Panc1 (cell line): ENCODE measurements at regions not wholly inside any gene's neighbourhood (a gene's known extent, or its start where the extent isn't known, plus 50 kb on each side); places are given as distances from the start of the nearest gene placed in this dataset.

ENCODE experiments used
- ATAC-seq: fragments of 200-7000 bp; cut with Tn5 transposase; 2 replicates; pipeline ENCODE4 v1.9.1; 2020; ENCODE audit warnings: mild to moderate bottlenecking, moderate library complexity
- BruUV-seq: library from RNA; stranded (reverse); fragments of 400-500 nt; replicated peaks from 2 replicates; lab custom pipeline; 2021; lab: Mats Ljungman, UMichigan
- CTCF ChIA-PET: fragments of 300-600 bp; sonication (Branson Sonifier 250); formaldehyde crosslinking; loops from one replicate; lab custom pipeline; 2022; ENCODE audit warnings: antibody characterized with exemption; lab: Charles Lee
- POLR2A ChIA-PET: fragments of 300-600 bp; sonication (Branson Sonifier 250); formaldehyde crosslinking; loops from one replicate; lab custom pipeline; 2022; ENCODE audit warnings: antibody characterized with exemption; lab: Charles Lee
- DNase-seq: peaks from one replicate; pipeline ENCODE4 v3.0.0-alpha.2; 2010; ENCODE audit warnings: low read depth, low spot score
- H3K27ac ChIP-seq: 2 replicates; pipeline ENCODE4 v1.5.1; 2011; ENCODE audit warnings: mild to moderate bottlenecking, low read length, inconsistent platforms
- H3K27me3 ChIP-seq: fragments of 200-500 bp; sonication (Bioruptor generic); 2 replicates; pipeline ENCODE4 v1.6.0; 2014; ENCODE audit warnings: low read length, inconsistent platforms; ENCODE audit not compliant: control insufficient read depth, insufficient read depth
- H3K36me3 ChIP-seq: fragments of 200-500 bp; sonication (Bioruptor generic); 2 replicates; pipeline ENCODE4 v1.5.1; 2014; ENCODE audit warnings: inconsistent platforms, mild to moderate bottlenecking, low read length, moderate library complexity; ENCODE audit not compliant: control insufficient read depth, insufficient read depth
- H3K4me1 ChIP-seq: 2 replicates; pipeline ENCODE4 v1.5.1; 2011; ENCODE audit warnings: inconsistent platforms, mild to moderate bottlenecking, low read length, moderate library complexity; ENCODE audit not compliant: control insufficient read depth, insufficient read depth
- H3K4me3 ChIP-seq, 2 experiments: 2 replicates each; pipeline ENCODE4 v1.5.1; 2011 to 2012; ENCODE audit warnings: low read depth in 2 of 2, low read length in 2 of 2, mild to moderate bottlenecking in 2 of 2, inconsistent platforms in 1 of 2, moderate library complexity in 1 of 2
- H3K9me3 ChIP-seq: fragments of 200-500 bp; sonication (Bioruptor generic); 2 replicates; pipeline ENCODE4 v1.5.1; 2014; ENCODE audit warnings: low read depth, mild to moderate bottlenecking, inconsistent platforms, low read length, moderate library complexity; ENCODE audit not compliant: control insufficient read depth, insufficient read depth
- POLR2AphosphoS5 ChIP-seq: IDR thresholded peaks from 2 replicates; pipeline ENCODE4 v1.6.1; 2012; ENCODE audit warnings: mild to moderate bottlenecking, low read depth, low read length, moderate library complexity
- SIN3A ChIP-seq: IDR thresholded peaks from 2 replicates; pipeline ENCODE4 v1.6.1; 2012; ENCODE audit warnings: low read depth, mild to moderate bottlenecking, low read length, moderate library complexity, borderline replicate concordance; ENCODE audit not compliant: insufficient read depth
- TCF7L2 ChIP-seq: IDR thresholded peaks from 2 replicates; pipeline ENCODE4 v1.6.1; 2011; ENCODE audit warnings: mild to moderate bottlenecking, low read depth, low read length, inconsistent platforms
- in situ Hi-C: cut with HindIII; loops from 2 replicates; pipeline ENCODE4 v1.10.0; 2016; ENCODE audit warnings: low sequenced_read_pairs, low pct_unique_long_range_greater_than_20kb
- intact Hi-C: fragments of 100-400 bp; cut with micrococcal nuclease; formaldehyde crosslinking; loops from one replicate; pipeline ENCODE4 v1.10.0; 2022; ENCODE audit not compliant: unreplicated experiment
- TF ChIP-seq, protein P1 (sequence below): fragments of 450-650 bp; IDR thresholded peaks from 2 replicates; pipeline ENCODE4 v1.5.1; 2017; ENCODE audit warnings: mild to moderate bottlenecking
- TF ChIP-seq, protein P2 (sequence below), 2 experiments: IDR thresholded peaks; 2 replicates each; pipeline ENCODE4 v1.6.1; 2011 to 2012; ENCODE audit warnings: low read depth in 2 of 2, control low read depth in 1 of 2, low read length in 1 of 2, mild to moderate bottlenecking in 1 of 2, moderate library complexity in 1 of 2; ENCODE audit not compliant: insufficient read depth in 1 of 2

DNA sequence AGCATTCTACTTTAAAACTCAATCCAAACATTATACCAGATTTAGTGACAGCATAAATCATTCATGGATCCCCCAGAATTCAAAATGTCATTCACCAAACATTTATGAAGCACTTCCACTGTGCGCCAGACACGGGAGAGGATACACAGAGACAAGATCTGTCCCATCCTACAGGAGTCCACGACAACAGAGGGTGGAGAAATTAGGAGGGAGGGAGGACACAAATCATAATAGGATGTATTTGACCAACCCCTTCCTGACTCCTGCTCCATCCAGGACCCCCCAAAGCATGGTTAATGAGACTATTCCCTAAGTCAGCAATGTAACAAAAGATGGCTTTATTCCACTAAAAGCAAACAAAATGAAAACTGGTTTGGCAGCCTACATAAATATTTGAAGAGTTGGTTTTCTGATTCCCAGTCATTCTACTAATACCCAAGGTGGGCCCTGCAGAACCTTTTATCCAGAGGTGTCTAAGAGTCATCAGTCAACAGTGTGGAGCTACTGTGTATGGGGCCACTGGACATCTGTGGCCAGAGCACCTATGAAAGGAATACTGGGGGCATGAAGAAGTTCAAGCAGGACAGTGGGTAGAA is 62.8 kb upstream of the DOCK9 start:
- POLR2A ChIA-PET: no interaction called here

DNA sequence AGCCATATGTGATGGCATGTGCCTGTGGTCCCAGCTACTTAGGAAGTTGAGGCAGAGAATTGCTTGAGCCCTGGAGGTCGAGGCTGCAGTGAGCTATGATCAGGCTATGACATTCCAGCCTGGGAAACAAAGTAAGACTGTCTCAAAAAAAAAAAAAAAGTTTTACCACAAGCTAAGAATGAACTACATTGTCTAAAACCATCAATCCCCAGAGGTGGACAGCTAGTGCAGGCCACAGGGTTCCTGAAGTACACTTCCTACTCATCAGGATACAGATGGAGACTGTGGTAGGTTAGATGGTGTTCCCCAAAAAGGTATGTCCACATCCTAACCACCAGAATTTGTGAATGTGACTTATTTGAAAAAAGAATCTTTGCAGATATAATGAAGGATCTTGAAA is 63.5 kb upstream of the DOCK9 start:
- POLR2A ChIA-PET: no interaction called here
- DNase-seq (no peak), ATAC-seq (no peak)
- Histone ChIP-seq H3K27me3 (no peaks in the 10 kb centered on the region), H3K4me1 (no peaks in the 10 kb centered on the region), H3K27ac (no peak overlapping the region), H3K4me3 (no peak overlapping the region), H3K9me3 (no peaks in the 10 kb centered on the region), H3K36me3 (no peaks in the 10 kb centered on the region)
- CTCF ChIA-PET: no interaction called here
- TF ChIP-seq, protein P1, sequence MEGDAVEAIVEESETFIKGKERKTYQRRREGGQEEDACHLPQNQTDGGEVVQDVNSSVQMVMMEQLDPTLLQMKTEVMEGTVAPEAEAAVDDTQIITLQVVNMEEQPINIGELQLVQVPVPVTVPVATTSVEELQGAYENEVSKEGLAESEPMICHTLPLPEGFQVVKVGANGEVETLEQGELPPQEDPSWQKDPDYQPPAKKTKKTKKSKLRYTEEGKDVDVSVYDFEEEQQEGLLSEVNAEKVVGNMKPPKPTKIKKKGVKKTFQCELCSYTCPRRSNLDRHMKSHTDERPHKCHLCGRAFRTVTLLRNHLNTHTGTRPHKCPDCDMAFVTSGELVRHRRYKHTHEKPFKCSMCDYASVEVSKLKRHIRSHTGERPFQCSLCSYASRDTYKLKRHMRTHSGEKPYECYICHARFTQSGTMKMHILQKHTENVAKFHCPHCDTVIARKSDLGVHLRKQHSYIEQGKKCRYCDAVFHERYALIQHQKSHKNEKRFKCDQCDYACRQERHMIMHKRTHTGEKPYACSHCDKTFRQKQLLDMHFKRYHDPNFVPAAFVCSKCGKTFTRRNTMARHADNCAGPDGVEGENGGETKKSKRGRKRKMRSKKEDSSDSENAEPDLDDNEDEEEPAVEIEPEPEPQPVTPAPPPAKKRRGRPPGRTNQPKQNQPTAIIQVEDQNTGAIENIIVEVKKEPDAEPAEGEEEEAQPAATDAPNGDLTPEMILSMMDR: no peak
- TF ChIP-seq POLR2AphosphoS5 (no peak), TCF7L2 (no peak), SIN3A (no peak)
- TF ChIP-seq, protein P2, sequence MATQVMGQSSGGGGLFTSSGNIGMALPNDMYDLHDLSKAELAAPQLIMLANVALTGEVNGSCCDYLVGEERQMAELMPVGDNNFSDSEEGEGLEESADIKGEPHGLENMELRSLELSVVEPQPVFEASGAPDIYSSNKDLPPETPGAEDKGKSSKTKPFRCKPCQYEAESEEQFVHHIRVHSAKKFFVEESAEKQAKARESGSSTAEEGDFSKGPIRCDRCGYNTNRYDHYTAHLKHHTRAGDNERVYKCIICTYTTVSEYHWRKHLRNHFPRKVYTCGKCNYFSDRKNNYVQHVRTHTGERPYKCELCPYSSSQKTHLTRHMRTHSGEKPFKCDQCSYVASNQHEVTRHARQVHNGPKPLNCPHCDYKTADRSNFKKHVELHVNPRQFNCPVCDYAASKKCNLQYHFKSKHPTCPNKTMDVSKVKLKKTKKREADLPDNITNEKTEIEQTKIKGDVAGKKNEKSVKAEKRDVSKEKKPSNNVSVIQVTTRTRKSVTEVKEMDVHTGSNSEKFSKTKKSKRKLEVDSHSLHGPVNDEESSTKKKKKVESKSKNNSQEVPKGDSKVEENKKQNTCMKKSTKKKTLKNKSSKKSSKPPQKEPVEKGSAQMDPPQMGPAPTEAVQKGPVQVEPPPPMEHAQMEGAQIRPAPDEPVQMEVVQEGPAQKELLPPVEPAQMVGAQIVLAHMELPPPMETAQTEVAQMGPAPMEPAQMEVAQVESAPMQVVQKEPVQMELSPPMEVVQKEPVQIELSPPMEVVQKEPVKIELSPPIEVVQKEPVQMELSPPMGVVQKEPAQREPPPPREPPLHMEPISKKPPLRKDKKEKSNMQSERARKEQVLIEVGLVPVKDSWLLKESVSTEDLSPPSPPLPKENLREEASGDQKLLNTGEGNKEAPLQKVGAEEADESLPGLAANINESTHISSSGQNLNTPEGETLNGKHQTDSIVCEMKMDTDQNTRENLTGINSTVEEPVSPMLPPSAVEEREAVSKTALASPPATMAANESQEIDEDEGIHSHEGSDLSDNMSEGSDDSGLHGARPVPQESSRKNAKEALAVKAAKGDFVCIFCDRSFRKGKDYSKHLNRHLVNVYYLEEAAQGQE (IDR thresholded peaks at IDR 0.05; ENCODE audit: insufficient read depth in 1 of 2, low read depth in 2 of 2, low read length in 1 of 2): no peak
- in situ Hi-C loops (no loop called here), intact Hi-C loops (no loop called here)
- BruUV-seq: no TSS peak

More for the DNA sequence above, 62.8 kb upstream of the DOCK9 start:
- CTCF ChIA-PET: no interaction called here
- no peak for ATAC-seq
- H3K4me1 ChIP-seq: no peaks in the 10 kb centered on the region
- no peak overlapping the region for H3K4me3 ChIP-seq
- H3K36me3 ChIP-seq: no peaks in the 10 kb centered on the region
- intact Hi-C loops (no loop called here), in situ Hi-C loops (no loop called here)
- no TSS peak for BruUV-seq
- H3K27me3 ChIP-seq: no peaks in the 10 kb centered on the region
- TF ChIP-seq, protein P1: no peak
- TF ChIP-seq, protein P2 (IDR thresholded peaks at IDR 0.05; ENCODE audit: insufficient read depth in 1 of 2, low read depth in 2 of 2, low read length in 1 of 2): no peak
- TF ChIP-seq TCF7L2 (no peak), SIN3A (no peak), POLR2AphosphoS5 (no peak)
- no peak for DNase-seq
- no peak overlapping the region for H3K27ac ChIP-seq
- no peaks in the 10 kb centered on the region for H3K9me3 ChIP-seq
